NT2/D1 (cell line): ENCODE measurements at regions not wholly inside any gene's neighbourhood (a gene's known extent, or its start where the extent isn't known, plus 50 kb on each side); places are given as distances from the start of the nearest gene placed in this dataset.

Experiments used
- SUZ12 ChIP-seq: IDR thresholded peaks from 2 replicates; pipeline ENCODE4 v1.6.1; 2011; ENCODE audit not compliant: insufficient read length, insufficient read depth; ENCODE audit errors: extremely low read depth
- YY1 ChIP-seq: IDR thresholded peaks from 2 replicates; pipeline ENCODE4 v1.6.1; 2011; ENCODE audit not compliant: insufficient read length, insufficient read depth
- ZNF274 ChIP-seq: IDR thresholded peaks from 2 replicates; pipeline ENCODE4 v1.6.1; 2011; ENCODE audit warnings: mild to moderate bottlenecking, low read depth, low read length

DNA sequence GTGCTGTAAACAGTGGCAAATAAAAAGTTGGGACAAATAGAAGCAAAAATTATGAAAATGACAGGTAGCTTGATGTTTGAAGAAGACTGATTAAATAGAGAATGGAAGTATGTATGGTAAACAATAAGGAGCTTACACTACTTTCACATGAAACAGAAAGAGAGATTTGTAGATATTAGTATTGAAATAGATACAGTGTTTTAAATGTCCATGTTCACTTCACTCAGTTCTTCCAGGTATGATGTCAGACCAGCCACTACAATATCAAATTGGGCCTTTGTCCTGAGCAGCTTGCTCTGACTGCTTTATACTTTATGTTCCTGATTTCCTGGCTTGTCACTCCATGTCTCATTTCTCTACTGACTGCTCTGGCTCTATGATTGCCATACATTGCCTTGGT is 107.5 kb downstream of the CENPW start:
- TF ChIP-seq YY1 (no peak), ZNF274 (no peak), SUZ12 (no peak)
